Astrocyte of the cerebellum (primary cell): ENCODE measurements at regions not wholly inside any gene's neighbourhood (a gene's known extent, or its start where the extent isn't known, plus 50 kb on each side); places are given as distances from the start of the nearest gene placed in this dataset.

Source experiments
- DNase-seq: peaks from one replicate; pipeline ENCODE4 v3.0.0-alpha.2; 2011; ENCODE audit warnings: low read depth
- H3K4me3 ChIP-seq: 2 replicates; pipeline ENCODE4 v1.5.1; 2011; ENCODE audit warnings: mild to moderate bottlenecking, low read depth, low read length, moderate library complexity
- in situ Hi-C: cut with HindIII; loops from 2 replicates; pipeline ENCODE4 v1.10.0; 2017; ENCODE audit warnings: low sequenced_read_pairs
- TF ChIP-seq, protein P1 (sequence below): IDR thresholded peaks from 2 replicates; pipeline ENCODE4 v1.5.1; 2012; ENCODE audit warnings: low read length, low read depth, moderate library complexity, mild to moderate bottlenecking; ENCODE audit errors: missing control alignments

DNA sequence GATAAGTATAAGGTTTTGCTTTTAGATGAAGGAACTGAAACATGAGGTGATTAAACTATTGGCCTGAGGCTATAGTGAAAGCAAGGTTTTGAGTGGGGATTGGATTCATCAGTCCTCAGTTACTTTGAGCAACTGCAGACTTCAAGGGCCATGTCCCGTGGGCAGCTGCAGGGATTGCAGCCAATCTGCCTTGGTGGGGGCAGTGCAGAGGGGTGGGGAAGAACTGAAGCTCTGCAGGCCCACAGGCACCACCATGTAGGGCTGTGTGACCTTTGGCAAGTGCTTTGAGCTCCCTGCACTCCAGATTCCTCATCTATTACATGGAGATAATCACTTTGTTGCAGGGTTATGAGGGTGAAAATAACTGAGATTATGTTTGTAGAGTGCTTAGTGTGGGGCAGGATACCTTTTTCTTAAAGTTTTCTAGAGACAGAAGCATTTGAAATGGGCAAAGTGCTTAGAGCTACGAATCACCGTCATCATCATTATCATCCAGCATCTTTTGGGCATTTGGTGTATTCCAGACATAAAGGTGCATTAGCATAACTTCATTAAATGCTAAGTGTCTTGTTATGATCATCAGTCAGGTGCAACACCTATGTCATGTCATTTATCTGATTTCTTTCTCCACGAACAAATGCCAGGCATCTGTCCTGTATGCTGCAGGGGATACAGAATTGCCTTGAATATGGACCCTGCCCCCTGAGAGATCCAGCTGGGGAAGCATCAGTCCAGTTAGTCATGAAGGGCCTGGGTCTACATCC, 72.1 kb upstream of the TENM4 start:
- H3K4me3 ChIP-seq, result no peak overlapping the region
- in situ Hi-C loops, result no loop called here
- no peak for DNase-seq
- TF ChIP-seq, protein P1, sequence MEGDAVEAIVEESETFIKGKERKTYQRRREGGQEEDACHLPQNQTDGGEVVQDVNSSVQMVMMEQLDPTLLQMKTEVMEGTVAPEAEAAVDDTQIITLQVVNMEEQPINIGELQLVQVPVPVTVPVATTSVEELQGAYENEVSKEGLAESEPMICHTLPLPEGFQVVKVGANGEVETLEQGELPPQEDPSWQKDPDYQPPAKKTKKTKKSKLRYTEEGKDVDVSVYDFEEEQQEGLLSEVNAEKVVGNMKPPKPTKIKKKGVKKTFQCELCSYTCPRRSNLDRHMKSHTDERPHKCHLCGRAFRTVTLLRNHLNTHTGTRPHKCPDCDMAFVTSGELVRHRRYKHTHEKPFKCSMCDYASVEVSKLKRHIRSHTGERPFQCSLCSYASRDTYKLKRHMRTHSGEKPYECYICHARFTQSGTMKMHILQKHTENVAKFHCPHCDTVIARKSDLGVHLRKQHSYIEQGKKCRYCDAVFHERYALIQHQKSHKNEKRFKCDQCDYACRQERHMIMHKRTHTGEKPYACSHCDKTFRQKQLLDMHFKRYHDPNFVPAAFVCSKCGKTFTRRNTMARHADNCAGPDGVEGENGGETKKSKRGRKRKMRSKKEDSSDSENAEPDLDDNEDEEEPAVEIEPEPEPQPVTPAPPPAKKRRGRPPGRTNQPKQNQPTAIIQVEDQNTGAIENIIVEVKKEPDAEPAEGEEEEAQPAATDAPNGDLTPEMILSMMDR, result no peak

DNA sequence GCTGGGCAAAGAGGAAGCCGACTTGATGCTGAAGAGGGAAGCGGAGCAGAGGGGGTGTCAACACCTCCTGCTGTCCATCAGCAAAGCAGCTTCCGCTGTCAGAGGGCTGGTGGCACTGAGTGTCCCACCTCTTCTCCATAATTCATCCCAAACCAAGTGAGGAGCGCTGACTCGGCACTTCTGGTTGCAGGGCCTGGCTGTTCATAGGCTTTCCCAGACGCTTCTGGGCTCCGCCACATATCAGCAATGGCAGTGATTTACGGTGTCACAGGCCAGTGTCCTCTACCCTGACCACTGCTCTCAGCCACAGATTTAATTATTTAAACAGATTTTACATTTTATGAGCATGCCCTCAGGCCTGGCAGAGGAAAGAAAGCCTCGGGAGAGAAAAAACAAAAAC, 70.1 kb upstream of the TENM4 start:
- in situ Hi-C loops, result no loop called here
- TF ChIP-seq, protein P1, result no peak
- H3K4me3 ChIP-seq, result no peak overlapping the region
- DNase-seq, result no peak

DNA sequence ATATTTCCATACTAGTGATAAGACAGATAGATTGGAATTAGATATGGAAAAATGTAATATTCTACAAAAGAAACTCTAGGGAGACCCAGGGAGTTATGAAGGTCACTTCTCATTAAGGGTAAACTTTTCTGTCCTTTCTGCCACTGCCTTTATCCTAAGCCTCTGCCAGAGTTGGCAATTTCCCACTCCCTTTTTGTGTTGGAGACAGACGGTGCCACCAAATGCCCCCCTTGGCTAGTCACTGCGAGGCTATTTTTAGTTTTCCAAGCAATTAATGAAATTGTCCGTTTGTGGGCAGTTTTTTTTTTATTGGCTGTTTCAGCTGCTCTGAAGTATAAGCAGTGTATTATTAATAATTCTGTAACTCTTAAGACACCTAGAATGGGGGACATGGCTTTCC, 67.6 kb upstream of the TENM4 start:
- TF ChIP-seq, protein P1, result no peak
- no peak overlapping the region for H3K4me3 ChIP-seq

DNA sequence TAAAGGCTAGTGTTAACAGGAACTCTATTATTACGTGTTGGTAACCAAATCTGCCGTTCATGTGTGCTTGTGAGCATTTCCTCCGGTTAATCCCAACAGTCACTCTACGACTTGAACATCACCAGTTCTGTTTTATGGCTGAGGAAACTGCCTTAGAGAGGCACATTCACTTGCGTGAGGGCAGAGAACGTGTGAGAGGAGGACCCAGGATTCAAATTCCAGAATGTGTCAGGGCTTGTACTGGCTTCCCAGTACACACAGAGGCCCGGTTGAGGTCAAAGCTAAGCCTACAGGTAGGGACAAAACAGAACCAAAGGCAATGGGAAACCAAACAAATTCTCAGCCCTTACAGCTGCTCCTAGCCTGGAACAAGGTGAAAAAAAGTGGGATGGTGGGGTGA, 66.9 kb upstream of the TENM4 start:
- TF ChIP-seq, protein P1, result no peak
- DNase-seq, result no peak
- H3K4me3 ChIP-seq, result no peak overlapping the region
- in situ Hi-C loops, result no loop called here

More for the DNA sequence above, 67.6 kb upstream of the TENM4 start:
- in situ Hi-C loops, result no loop called here
- no peak for DNase-seq

DNA sequence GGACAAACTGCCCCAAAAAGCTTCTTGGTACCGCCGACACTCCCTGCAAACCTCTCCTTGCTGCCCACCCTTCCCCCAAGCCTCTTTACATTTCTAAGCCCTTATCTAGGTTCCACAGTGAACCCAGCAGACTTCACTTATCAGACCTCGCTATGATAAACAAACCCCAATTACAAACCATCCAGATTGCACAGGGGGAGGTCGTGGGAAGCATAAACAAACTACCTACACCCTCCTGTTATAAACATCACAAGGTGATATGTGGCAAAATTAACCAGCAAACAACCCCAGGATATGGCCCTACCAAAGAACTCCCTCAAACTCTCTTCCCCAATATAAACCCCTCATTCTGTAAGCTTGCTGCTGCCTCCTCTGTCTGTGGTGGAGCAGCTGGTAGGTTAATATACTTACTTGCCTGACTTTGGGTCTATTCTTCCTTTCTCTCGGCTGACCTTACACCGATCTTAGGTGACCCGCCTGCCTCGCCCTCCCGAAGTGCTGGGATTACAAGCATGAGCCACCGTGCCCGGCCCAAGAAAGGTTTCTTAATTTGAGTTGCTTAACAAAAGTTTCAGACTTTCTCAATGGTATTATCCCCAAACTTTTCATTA, 66.0 kb upstream of the TENM4 start:
- no peak overlapping the region for H3K4me3 ChIP-seq
- DNase-seq, result no peak
- TF ChIP-seq, protein P1, result no peak
- in situ Hi-C loops, result no loop called here

DNA sequence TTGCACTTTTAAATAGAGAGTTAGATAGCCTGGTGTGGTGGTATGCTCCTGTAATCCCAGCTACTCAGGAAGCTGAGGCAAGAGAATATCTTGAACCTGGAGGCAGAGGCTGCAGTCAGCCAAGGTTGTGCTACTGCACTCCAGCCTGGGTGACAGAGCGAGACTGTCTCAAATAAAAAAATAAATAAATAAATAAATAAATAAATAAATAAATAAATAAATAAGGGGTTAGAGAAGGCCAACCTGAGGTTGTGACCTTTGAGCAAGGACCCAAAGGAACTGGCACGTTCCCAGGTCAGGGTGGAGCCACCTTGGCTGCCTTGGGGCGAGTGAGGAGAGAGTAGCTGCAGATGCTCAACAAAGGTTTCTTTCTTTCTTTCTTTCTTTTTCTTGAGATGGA, 65.3 kb upstream of the TENM4 start:
- TF ChIP-seq, protein P1, result no peak
- no peak overlapping the region for H3K4me3 ChIP-seq
- in situ Hi-C loops, result no loop called here
- no peak for DNase-seq
